Esophagus muscularis mucosa (tissue), 4 donors: ENCODE measurements at regions not wholly inside any gene's neighbourhood (a gene's known extent, or its start where the extent isn't known, plus 50 kb on each side); places are given as distances from the start of the nearest gene placed in this dataset.

Source experiments
- DNase-seq: peaks from one replicate; pipeline ENCODE4 v3.0.0-alpha.2; 2017; ENCODE audit errors: extremely low spot score
- H3K27ac ChIP-seq, 4 donors: fragments of 200-600 bp; sonication (generic); replicated peaks in 1 of 4; 1 replicate in 3 of 4; 2 replicates in 1 of 4; pipeline ENCODE4 v1.5.1; 2016 to 2019; ENCODE audit warnings: mild to moderate bottlenecking in 1 of 4
- H3K27me3 ChIP-seq, 4 donors: fragments of 200-600 bp; sonication (generic); one replicate each; pipeline versions ENCODE4 v1.5.1 to v1.6.0; 2016 to 2019
- H3K36me3 ChIP-seq, 4 donors: fragments of 200-600 bp; sonication (generic); one replicate each; pipeline ENCODE4 v1.5.1; 2016 to 2019
- H3K4me1 ChIP-seq, 4 donors: fragments of 200-600 bp; sonication (generic); one replicate each; pipeline ENCODE4 v1.5.1; 2016 to 2019
- H3K4me3 ChIP-seq, 4 donors: fragments of 200-600 bp; sonication (generic); 1 replicate in 2 of 4; 2 replicates in 2 of 4; pipeline ENCODE4 v1.5.1; 2016 to 2019; ENCODE audit warnings: mild to moderate bottlenecking in 4 of 4, moderate library complexity in 1 of 4
- H3K9me3 ChIP-seq, 4 donors: fragments of 200-600 bp; sonication (generic); 1 replicate in 3 of 4; 2 replicates in 1 of 4; pipeline ENCODE4 v1.5.1; 2016 to 2019
- EP300 ChIP-seq: sonication (generic); formaldehyde crosslinking; IDR thresholded peaks from one replicate; pipeline ENCODE4 v1.6.1; 2017; ENCODE audit warnings: antibody characterized with exemption
- POLR2A ChIP-seq: fragments of 450-650 bp; IDR thresholded peaks from one replicate; pipeline ENCODE4 v1.6.1; 2017; ENCODE audit warnings: antibody characterized with exemption, moderate library complexity, mild to moderate bottlenecking, low read depth
- POLR2AphosphoS5 ChIP-seq, 2 donors: sonication (generic); formaldehyde crosslinking; IDR thresholded peaks; one replicate each; pipeline ENCODE4 v1.6.1; 2017; ENCODE audit warnings: antibody characterized with exemption in 2 of 2
- WGBS: methylation state at CpG from one replicate; pipeline ENCODE4 v1.1.5; 2018; 5-methylcytosine and 5-hydroxymethylcytosine counted together
- intact Hi-C: fragments of 100-400 bp; cut with DNase I; formaldehyde crosslinking; loops from one replicate; pipeline ENCODE4 v1.15.1; 2023
- TF ChIP-seq, protein P1 (sequence below), 3 experiments: fragments of 200-600 bp in 2 of 3; fragments of 450-650 bp in 1 of 3; sonication (generic) in 2 of 3; IDR thresholded peaks; one replicate each; pipeline ENCODE4 v1.5.1; 2017 to 2019; ENCODE audit warnings: antibody characterized with exemption in 3 of 3, mild to moderate bottlenecking in 2 of 3, moderate library complexity in 1 of 3

- WGBS = 72% methylated on average over 9 of the region's 9 CpGs
- no peak overlapping the region for H3K4me3 ChIP-seq
- H3K27me3 ChIP-seq = peaks cover 0 to 35% (median 0%) of the 10 kb centered on the region in 4 donors
- no peaks in the 10 kb centered on the region for H3K36me3 ChIP-seq
- intact Hi-C loops = no loop called here
- H3K4me1 ChIP-seq = no peaks in the 10 kb centered on the region
- H3K27ac ChIP-seq = no peak overlapping the region
- no peak for TF ChIP-seq POLR2AphosphoS5 (IDR thresholded peaks at IDR 0.05)
- no peak for TF ChIP-seq EP300
- no peak for TF ChIP-seq POLR2A
- TF ChIP-seq, protein P1, sequence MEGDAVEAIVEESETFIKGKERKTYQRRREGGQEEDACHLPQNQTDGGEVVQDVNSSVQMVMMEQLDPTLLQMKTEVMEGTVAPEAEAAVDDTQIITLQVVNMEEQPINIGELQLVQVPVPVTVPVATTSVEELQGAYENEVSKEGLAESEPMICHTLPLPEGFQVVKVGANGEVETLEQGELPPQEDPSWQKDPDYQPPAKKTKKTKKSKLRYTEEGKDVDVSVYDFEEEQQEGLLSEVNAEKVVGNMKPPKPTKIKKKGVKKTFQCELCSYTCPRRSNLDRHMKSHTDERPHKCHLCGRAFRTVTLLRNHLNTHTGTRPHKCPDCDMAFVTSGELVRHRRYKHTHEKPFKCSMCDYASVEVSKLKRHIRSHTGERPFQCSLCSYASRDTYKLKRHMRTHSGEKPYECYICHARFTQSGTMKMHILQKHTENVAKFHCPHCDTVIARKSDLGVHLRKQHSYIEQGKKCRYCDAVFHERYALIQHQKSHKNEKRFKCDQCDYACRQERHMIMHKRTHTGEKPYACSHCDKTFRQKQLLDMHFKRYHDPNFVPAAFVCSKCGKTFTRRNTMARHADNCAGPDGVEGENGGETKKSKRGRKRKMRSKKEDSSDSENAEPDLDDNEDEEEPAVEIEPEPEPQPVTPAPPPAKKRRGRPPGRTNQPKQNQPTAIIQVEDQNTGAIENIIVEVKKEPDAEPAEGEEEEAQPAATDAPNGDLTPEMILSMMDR (IDR thresholded peaks at IDR 0.05) = no peak
- H3K9me3 ChIP-seq = no peaks in the 10 kb centered on the region
- DNase-seq = no peak
These were observed 71.8 kb upstream of the PABPC3 start for GRCh38 chr13:25024175-25024574.

DNA sequence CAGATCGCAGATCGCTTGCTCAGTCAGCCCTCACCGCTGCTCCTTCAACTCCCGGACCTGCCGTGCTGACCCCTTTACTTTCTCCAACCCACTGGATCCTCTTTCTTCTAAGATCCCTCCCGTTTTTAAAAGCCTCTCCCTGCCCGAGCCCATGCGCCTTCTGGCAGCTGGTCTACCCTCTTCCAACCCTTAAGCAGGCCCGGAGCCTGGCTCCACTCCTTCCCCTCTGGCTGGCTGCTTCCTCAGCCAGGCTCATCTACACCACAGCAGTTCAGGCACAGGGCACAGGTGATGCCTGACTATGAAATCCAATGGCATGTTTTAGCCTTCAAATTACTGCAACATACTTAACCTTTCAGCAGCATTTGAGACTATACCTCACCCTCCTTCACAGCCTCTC is 63.8 kb upstream of the PABPC3 start:
- Histone ChIP-seq H3K4me3 (no peak overlapping the region), H3K4me1 (no peaks in the 10 kb centered on the region), H3K27ac (no peak overlapping the region), H3K27me3 (peaks cover 0 to 28% (median 0%) of the 10 kb centered on the region in 4 donors), H3K9me3 (no peaks in the 10 kb centered on the region), H3K36me3 (no peaks in the 10 kb centered on the region)
- 82% methylated on average over 9 of the region's 9 CpGs for WGBS
- TF ChIP-seq POLR2AphosphoS5 (IDR thresholded peaks at IDR 0.05) (no peak), POLR2A (no peak), EP300 (no peak)
- TF ChIP-seq, protein P1 (IDR thresholded peaks at IDR 0.05) = no peak
- intact Hi-C loops = no loop called here
- no peak for DNase-seq

DNA sequence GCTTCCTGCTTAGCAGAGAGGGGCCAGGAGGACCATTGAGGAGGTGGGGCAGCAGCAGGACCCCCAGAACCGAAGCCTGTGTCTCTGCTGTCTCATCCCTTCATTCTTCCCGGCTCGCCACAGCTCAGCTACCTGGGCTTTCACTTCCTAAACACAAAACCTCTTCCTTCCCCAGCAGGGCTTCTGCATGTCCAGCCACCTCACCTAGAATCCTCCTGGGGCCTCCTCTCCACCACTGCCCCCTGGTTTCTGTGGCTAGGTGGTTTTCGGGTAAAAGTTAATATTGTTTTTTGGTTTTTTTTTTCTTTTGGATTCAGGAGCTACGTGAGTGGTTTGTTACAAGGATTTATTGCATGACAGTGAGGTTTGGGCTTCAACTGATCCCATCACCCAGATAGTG is 61.8 kb upstream of the PABPC3 start:
- intact Hi-C loops = no loop called here
- Histone ChIP-seq H3K36me3 (no peaks in the 10 kb centered on the region), H3K27ac (no peak overlapping the region), H3K4me3 (no peak overlapping the region), H3K9me3 (no peaks in the 10 kb centered on the region), H3K4me1 (no peaks in the 10 kb centered on the region), H3K27me3 (peaks cover 0 to 41% (median 0%) of the 10 kb centered on the region in 4 donors)
- WGBS = 75% methylated on average over 5 of the region's 5 CpGs
- TF ChIP-seq POLR2A (no peak), POLR2AphosphoS5 (IDR thresholded peaks at IDR 0.05) (no peak), EP300 (no peak)
- TF ChIP-seq, protein P1 (IDR thresholded peaks at IDR 0.05) = no peak
- no peak for DNase-seq

GRCh38 chr13:25037057-25037813 is 58.7 kb upstream of the PABPC3 start:
- no peaks in the 10 kb centered on the region for H3K36me3 ChIP-seq
- intact Hi-C loops = loop anchor here (5.0 kb wide), 1 partner anchor 40 kb away; no protein-coding TSS in a partner anchor
- H3K9me3 ChIP-seq = no peaks in the 10 kb centered on the region
- no peak for DNase-seq
- peaks cover 0 to 58% (median 0%) of the 10 kb centered on the region in 4 donors for H3K27me3 ChIP-seq
- TF ChIP-seq POLR2AphosphoS5 (IDR thresholded peaks at IDR 0.05) = no peak
- TF ChIP-seq, protein P1 (IDR thresholded peaks at IDR 0.05) = peak; percentile 67 to 77 (median 74)
- no peak for TF ChIP-seq EP300
- TF ChIP-seq POLR2A = no peak
- no peaks in the 10 kb centered on the region for H3K4me1 ChIP-seq
- 49% methylated on average over 9 of the region's 12 CpGs for WGBS
- H3K4me3 ChIP-seq = no peak overlapping the region
- no peak overlapping the region for H3K27ac ChIP-seq
